GM12874 (cell line): ENCODE measurements at regions not wholly inside any gene's neighbourhood (a gene's known extent, or its start where the extent isn't known, plus 50 kb on each side); places are given as distances from the start of the nearest gene placed in this dataset.

Experiments
- TF ChIP-seq, protein P1 (sequence below): IDR thresholded peaks from 2 replicates; pipeline ENCODE4 v1.5.1; 2011; ENCODE audit warnings: low read depth, mild to moderate bottlenecking, control low read depth, low read length, moderate library complexity; ENCODE audit not compliant: insufficient read depth

DNA sequence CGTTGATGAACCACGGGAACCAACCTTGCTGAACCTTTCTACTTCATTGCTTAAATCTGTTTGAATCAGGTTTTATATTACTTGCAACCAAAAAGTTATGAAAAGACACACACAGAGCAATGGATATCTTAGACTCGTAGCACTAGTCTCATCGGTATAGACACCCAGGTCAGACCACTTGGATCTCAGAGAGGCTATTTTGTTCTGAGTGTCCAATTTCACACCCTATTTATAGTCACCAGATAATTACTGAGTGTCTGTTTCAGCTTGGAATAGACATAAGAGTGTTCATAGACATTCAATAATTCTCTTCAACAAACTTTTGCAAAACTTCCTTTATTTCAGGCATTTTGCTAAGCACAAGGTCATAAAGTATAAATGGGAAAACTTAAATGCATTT, 145.4 kb upstream of the EGFLAM start:
- TF ChIP-seq, protein P1, sequence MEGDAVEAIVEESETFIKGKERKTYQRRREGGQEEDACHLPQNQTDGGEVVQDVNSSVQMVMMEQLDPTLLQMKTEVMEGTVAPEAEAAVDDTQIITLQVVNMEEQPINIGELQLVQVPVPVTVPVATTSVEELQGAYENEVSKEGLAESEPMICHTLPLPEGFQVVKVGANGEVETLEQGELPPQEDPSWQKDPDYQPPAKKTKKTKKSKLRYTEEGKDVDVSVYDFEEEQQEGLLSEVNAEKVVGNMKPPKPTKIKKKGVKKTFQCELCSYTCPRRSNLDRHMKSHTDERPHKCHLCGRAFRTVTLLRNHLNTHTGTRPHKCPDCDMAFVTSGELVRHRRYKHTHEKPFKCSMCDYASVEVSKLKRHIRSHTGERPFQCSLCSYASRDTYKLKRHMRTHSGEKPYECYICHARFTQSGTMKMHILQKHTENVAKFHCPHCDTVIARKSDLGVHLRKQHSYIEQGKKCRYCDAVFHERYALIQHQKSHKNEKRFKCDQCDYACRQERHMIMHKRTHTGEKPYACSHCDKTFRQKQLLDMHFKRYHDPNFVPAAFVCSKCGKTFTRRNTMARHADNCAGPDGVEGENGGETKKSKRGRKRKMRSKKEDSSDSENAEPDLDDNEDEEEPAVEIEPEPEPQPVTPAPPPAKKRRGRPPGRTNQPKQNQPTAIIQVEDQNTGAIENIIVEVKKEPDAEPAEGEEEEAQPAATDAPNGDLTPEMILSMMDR: no peak

DNA sequence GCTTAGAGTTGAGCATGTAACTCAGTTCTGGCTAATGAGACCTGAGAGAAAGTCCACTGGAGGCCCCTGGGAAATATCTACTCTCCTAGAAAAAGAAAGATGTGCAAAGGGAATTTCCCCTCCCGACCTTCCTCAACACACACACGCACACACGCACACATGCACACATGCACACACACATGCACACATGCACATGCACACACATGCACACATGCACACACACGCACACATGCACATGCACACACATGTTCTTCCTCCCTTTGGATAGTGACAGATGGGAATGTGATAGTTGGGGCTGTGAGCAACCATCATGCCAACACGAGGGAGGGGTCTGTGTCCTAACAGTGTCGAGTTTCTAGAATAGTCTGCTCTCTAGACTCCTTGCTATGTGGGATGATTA, 148.2 kb upstream of the EGFLAM start:
- TF ChIP-seq, protein P1: no peak

DNA sequence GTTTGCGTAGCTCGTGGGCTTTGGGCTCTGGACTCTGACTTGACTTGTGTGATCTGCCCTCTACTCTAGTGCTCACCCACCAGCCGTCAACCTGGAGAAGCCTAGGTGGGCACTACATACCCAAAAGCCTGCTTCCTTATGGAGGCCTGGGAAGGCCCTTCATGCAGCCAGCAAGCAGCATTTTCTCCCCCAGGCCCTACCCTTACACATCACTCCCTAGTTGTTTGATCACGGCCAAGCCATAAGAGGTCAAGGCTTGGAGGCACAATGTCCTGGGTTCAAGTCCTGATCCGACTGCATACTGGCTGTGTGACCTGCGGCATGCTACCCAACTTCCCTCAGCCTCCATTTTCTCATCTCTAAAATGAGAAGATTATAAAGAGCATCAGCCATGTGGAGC, 151.3 kb upstream of the EGFLAM start:
- TF ChIP-seq, protein P1: no peak

DNA sequence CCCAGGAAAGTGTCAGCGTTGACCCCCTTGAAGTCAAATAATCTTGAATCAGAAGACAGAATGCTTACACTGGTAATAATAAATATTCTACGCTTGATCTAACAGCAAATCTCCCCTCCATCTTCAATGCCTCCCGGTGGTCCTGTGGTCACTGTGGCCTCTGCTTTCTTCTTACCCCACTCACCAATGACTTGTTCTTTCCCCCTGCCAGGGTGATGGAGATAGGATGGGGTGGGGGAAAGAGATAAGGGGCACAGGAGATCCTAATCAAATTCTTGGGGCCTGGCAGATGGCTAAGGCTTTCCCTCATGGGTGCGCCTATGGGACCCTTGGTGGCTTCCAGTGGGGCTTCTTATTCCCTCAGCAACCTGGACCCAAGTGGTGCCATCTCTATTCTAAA, 152.6 kb upstream of the EGFLAM start:
- TF ChIP-seq, protein P1: no peak

DNA sequence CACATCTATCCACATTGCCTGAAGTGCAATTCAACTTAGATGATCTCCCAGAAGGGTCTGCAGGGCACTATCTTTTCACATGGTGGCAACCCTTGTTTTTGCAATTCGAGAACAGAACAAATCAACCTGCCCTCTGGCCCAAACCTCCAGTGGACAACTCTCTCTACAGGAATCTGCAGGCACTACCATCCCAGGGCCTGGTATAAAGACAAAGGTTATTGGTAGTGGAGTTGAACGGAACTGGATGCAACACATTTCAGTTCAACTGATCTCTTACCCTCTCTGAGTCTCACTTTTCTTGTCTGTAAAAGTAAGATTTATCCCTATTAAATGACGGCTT, 153.2 kb upstream of the EGFLAM start:
- TF ChIP-seq, protein P1: no peak

DNA sequence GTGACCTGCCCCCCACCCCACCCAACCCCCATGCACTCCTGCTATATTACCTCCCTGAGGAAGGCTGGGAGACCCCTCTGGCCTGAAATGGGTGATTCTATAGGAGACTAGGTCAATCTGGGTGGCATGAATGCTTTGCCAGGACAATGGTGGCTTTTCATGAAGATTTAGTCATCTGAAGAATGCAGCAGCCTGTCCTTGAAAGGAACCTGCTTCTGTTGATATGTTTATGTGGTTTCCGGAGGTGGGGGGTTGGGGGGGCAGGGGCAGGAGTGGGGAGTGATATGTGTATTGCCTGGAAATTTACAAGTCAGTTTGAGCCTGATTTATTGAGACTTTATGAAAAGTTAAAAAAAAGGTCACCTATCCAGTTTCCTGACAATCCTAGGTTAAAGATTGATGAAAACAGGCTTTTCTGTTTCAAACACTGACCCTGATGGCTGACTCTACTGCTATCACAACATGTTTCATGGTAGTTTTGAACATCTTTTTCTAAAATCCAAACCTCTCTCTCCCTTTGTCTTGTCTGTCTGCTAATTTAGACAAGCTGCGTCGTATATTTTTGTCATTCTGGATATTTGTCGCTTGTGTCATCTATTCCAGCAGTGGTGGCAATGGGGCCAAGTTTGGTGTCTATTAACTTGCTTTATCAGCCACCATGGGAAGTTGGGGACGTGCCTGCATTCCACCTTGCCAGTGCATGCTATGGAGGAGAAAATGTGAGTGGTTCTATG, 153.7 kb upstream of the EGFLAM start:
- TF ChIP-seq, protein P1: no peak

DNA sequence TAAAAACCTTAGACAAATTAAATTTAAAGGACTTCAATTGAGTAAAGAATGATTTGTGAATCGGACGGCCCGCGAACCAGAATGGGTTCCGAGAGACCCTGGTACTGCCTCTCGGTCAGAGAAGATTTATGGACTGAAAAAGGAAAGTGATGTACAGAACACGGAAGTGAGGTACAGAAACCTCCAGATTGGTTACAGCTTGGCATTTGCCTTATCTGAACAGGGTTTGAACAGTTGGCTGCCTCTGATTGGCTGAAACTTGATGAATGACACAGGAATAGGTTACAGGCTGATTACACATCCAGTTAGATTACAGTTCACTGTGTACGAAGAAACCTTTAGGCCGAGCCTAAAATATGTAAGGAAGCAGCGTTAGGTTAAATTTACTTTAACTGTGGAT, 156.5 kb upstream of the EGFLAM start:
- TF ChIP-seq, protein P1: no peak
